Stimulated activated CD8-positive, alpha-beta memory T cell treated with anti-CD3 and anti-CD28 coated beads, Interleukin-7, amount 100 ng/mL, for 1 hour (primary cell): ENCODE measurements at regions not wholly inside any gene's neighbourhood (a gene's known extent, or its start where the extent isn't known, plus 50 kb on each side); places are given as distances from the start of the nearest gene placed in this dataset.

Source experiments
- DNase-seq, 2 donors: peaks; one replicate each; pipeline ENCODE4 v3.0.0-alpha.2; 2020; ENCODE audit warnings: low read depth in 2 of 2

DNA sequence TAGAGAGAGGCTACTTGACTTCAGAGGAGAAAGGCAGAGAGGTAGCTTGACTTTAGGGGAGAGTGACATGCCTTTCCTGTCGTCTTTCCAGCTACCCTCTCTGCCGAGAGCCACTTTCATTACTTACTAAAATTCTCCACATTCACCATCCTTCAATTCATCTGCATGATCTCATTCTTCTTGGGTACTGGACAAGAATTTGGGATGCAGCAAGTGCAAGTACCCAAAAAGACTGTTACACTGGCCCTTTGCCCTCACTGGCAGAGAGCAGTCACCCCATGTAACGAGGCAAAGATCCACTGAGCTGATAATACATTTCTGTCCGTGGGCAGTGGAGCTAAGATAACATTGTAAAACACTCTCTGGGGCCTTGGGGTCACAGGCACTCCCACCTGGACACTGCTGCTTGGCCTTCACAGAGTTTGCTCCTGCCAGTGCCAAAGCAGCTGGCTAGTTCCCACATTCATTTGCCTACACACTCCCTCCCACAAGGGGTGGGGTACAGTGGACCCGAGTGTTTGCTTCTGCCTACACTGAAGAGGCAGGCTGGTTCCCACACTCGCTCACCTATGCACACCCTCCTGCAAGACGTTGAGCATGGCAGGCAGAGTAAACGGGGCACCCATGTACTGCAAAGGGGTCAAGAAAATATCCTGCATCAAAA is 1276.9 kb upstream of the PCDH9 start:
- DNase-seq = no peak

DNA sequence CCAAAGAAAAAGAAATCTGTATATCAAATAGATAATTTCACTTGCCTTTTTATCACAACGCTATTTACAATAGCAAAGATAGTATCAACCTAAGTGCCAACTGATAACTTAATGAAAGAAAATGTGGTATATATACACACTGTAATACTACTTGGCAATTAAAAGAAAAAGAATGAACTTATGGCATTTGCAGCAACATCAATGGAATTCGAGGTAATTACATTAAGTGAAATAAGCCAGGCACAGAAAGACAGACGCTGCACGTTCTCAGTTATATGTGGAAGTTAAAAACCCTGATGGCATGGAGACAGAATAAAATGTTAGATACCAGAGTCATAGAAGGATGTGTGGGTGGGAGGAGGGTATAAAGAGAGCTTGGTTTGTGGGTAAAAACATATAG is 1260.5 kb upstream of the PCDH9 start:
- DNase-seq = no peak

DNA sequence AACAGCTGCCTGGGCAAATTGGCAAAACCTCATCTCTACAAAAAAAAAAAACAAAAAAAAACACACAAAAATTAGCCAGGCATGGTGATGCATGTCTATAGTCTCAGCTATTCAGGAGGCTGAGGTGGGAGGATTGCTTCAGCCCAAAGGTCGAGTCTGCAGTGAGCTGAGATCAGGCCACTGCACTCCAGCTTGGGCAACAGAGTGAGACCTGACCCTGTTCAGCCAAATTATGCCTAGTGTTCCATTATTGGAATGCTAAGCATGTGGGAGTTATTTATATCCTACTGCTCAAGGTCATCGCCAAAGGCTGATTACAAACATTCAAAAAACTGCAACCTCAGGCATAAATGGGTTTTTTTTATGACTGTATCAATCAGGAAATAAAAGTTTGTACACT is 1251.0 kb upstream of the PCDH9 start:
- no peak for DNase-seq

DNA sequence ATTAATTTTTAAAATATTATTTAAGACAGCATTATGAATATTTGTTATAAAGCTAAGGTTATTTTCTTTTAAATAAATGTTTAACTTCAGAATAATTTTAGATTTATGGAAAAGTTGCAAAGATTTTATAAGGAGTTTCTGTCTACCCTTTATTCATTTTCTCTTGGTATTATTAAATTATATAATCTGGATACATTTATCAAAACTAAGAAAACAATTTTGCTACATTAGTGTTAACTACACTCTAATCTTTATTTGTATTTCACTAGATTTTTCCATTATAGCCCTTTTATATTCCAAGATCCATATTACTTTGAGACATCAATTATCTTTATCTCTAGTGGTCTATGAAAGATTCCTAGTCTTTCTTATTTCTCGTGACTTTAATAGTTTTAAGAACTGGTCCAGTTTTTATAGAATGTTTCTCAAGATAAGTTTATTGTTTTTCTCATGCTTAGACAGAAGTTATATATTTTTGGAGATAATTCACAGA is 1243.7 kb upstream of the PCDH9 start:
- DNase-seq = no peak

DNA sequence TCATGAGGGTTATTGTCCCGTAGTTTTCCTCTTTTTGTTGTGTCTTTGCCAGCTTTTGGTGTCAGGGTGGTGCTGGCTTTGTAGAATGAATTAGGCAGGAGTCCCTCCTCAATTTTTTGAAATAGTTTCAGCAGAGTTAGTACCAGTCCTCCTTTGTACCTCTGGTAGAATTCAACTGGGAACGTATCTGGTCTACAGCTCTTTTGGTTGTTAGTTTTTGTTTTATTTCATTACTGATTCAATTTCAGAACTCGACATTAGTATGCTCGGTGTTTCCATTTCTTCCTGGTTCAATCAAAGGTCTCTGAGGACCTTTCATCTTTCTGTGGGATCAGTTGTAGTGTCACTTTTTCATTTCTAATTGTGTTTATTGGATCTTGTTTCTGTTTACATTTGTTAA is 1237.0 kb upstream of the PCDH9 start:
- DNase-seq = no peak

DNA sequence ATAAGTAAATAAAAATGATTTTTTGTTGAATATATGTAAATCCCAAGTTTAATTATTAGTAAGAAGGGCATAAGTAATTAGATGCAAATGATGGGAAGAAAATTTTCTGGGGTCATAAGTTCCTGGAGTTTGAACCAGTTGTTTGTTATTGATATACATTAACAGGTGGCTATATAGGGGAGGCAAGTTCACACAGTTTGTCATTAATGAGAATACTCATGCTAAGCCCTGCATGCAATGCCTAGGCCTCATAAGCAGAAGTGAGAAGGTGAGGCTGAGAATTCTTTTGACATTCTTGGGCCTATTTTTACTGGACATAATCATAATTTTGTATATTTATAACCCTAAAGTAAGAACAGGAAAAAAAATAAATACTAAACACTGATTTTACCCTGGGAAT is 1210.7 kb upstream of the PCDH9 start:
- no peak for DNase-seq

DNA sequence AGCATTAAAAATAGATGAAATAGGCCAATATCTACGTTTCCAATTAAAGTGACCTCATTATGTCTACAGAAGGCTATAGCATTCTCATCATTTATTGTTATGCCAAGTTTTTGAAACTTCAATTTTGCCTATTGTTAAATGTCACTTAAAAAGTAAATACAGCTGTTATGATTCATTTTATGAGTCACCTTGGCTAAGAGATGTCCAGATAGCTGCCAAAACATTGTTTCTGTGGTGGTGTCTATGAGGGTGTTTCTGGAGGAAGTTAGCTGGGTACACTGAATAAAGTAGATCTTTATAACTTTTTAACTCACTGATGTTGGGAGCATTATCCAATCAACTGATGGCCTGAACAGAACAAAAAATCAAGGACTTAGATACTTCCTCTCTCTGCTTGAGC is 1209.7 kb upstream of the PCDH9 start:
- no peak for DNase-seq

DNA sequence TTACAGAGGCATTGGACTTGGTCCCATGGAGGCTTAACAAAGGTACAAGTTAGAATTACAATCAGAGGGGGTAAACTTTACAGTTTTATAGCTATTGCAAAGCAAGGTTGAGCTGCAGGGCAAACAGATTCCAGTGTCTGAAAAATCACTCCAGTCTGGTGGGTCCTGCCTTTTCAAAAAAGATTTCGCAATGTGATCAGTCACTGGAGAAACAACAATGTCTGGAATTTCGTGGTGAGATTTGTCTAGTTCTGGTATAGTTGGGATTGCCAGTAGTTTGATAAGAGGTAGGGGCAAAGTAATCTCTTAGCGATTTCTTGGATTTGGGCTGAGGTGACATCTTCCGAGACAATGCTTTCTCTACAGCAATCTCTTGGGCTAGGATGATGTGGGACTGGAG is 1198.2 kb upstream of the PCDH9 start:
- no peak for DNase-seq

DNA sequence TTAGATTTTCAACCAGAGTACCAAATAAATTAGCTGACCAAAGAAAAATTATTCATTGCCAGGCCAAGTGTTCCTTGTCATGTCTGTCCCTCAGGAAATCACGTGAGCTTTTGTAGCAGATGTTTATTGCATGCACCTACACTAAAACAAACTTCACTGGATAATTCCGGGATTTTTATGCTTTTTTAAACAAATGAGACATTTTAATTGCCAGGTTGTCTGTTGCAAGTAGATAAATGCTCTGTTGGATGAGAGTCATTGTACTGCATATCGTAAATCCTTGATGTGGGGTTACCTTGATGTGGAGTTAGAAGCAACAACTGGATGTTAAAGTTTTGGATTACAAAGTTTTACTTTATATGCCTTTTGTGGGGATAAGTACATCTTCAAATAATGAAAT is 1187.7 kb upstream of the PCDH9 start:
- DNase-seq = no peak

DNA sequence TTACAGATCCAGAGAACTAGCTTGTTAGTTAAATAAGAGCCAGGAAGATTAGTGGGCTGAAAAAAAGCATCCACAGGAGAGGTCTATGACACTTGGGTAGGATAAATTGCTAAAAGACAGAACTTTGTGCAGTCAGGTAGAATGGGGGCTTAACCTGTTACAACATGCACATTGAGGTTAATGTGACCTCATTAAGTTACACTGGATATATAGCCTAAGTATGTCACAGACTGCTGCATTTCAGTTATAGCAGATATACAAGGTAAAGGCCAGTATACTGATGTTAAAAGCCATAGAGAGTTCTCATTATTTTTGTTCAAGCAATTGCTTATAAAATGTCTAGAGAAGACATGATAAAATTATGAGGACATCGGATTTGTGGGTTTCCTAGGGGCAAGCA is 1179.9 kb upstream of the PCDH9 start:
- no peak for DNase-seq

DNA sequence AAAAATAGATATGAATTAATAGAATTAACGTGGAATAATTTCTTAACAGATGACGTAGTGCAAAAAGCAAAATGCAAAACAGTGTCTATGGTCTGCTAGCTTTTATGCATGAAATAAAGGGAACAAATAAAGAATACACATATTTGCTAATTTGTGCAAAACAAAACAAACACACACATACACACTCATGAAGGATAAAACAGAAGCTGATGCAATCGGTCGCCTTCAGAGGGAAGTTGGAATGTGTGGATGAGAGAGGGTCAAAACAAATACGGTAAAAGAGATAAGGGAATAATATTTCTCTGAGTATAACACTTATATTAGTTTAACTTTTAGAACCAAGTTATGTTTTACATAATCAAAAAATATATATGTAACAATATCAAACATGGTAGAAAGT is 1160.9 kb upstream of the PCDH9 start:
- no peak for DNase-seq

DNA sequence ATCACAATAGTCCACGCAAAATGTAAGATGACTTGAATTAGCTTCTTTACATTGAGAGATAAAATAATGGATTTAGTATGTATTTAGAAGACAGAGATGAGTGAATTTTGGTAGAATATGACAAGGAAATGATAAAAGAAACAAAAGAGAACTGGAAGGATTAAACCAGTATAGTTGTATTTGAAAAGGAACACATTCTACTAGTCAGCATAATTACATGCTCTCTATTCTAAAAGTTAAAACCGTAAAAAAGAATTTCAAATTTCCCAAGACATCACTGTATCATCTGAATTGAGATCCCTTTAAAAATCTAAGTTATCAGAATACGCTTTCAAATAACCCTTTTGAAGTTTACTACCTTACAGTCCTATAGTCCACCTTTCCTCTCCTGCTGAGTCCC is 1156.7 kb upstream of the PCDH9 start:
- no peak for DNase-seq

DNA sequence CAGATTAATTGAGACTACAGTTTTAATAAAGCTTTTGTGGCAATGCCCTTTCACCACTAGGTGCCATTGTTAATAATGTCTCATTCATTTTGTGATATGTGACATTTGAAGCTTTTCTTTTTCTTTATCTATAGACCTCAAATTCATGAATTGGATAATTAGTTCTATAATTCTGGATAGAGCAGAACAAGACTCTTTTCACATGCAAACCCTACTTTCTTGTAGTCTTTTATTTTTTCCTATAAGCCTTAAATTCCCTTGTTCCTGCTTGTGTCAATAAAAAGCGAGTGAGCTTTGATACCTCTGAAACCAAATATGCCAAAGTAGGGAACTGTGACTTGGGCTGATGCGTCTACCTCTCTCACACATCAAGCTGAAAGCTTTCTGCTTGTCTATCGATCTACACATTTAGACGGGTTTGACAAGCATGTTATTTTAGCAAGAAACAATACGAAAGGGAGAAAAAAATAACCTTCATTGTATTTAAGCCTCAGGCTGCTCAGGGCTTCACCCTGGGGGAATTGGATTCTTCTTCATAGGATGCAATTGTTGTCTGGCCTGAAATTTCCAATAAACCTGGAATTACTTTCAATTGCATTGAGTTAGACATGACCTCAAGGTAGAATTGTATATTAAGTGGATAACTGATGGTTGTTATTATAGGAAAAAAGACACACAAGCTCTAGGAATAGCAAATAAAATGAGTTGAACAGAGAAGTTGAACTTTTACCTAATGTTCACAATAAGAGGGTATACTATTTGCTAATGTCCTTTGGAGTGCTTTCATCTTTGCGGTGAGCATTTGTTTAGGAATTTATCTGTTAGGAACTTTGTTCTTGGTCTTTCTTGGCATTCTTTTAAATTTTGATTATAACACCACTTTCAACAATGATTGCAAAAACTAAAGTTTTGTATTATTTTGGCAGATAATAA is 1150.2 kb upstream of the PCDH9 start:
- DNase-seq = no peak

DNA sequence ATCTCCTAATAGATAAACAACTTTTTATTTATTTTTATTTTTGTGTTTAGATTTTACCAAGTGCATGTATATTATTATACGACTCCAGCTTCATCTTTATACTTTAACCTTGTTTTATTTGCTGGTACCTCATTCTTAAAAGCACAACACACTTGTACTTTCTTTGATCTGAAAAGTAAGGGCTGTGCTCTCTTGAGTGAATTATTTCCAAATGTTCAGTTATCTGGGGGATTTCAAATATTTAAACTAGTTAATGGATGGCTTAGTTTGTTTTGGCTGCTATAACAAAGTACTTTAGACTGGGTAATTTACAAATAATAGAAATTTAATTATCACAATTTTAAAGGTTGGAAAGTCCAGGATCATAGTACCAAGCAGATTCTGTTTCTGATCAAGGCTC is 1148.2 kb upstream of the PCDH9 start:
- DNase-seq = no peak

DNA sequence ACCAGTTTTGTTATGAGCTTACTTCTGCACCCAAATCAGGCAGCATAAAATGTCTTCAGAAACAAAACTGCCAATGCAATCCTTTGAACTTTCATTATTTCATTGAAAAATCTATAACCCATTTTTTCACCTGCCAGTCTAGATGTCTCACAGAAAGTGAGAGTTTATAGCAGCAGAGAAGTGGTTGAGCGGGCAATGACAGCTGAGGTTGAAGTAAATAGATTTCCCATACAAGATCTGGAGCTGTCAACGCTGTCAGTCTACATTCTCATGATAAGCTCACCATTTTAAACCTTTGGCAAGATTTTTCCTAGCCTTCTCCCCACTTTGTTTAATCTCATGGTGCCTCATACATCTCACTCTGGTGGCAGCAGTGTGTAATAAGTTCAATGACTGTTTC is 1144.9 kb upstream of the PCDH9 start:
- no peak for DNase-seq

DNA sequence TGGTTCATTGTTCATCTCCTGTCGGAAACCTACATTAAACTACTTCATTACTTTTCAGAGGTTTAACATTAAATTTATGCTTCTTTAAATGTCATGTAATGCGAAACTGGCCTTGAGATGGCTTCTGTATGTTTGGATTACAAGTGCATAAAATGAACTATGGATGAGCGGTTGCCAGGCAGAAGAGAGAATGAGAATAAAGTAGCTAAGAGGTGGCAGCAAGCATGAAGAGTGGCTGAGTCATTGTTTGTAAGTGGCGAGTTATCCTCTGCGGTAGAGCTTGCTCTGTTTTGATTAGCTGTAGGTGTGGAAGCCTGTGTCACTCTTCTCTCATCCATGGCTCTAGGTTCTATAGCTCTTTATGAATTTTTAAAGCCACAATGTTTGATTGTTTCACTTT is 1139.6 kb upstream of the PCDH9 start:
- DNase-seq = no peak

DNA sequence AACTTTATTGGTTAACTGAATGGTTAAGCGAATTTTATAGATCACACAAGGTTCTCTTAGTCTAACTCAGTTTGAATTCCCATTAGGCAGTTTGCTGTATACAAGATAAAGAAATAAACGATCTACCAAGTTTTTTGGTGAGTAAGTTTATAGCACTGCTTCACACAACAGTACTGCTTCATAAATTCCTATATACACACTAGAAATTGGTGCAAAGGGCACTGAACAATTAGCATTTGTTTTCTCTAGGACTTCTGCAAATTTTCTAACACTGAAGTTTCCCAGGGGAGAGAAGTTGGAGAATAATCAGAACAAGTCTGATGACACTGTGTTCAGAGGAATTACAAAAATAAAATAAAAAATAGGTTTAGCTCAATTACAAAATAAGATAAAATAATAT is 1138.8 kb upstream of the PCDH9 start:
- no peak for DNase-seq

DNA sequence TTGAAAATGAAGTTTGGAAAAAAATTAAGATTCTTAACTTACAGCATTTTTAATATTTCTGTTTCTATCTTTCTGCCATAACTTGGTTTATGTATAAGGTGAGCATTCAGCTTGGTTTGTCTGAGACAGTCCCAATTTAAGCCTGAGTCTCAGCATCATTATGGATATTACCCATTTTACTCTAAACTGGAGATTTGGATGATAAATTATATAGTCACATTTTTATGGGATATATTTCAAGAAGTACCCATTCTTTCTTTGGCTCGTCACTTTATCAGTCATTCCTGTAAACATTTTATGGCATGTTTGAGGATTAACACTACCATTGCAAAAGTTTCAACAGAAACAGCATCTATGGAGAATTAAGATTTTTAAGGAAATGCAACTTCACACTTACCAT is 1129.0 kb upstream of the PCDH9 start:
- DNase-seq = no peak

DNA sequence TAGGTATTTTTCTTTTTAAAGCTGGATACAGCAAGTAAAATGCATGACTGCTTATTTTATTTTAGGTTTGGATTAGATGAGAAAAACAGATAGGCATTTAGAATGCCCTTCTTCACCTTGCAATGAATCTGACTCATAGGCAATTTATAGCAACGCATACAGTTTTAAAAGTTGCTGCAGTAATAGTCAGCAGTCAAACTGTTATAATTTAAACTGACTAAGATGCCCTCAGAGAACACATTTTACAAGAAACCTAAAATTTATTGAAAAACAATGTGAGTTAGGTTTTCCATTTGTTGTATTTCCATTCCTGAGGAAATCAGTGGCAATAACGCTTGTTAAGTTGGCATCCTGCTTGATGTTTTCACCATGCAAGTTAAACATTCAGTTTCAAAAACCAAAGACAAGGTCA is 1128.2 kb upstream of the PCDH9 start:
- DNase-seq = no peak

DNA sequence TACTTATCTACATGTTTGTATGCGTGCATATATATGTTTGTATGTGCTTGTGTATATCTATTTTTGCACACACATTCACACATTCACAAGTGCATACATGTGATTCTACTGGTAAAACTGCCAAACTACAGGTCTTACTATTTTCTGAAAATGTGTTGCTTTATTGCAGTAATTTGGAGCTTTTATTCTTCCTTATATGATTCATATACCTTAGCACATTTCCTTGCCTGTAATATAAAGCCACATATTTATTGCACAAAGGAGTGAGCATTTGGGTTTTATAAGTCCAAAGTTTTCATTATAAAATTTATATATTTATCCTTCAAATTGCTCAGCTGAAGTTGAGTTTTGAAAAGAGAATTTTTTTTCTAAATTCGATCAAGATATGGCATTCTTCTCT is 1120.4 kb upstream of the PCDH9 start:
- no peak for DNase-seq

DNA sequence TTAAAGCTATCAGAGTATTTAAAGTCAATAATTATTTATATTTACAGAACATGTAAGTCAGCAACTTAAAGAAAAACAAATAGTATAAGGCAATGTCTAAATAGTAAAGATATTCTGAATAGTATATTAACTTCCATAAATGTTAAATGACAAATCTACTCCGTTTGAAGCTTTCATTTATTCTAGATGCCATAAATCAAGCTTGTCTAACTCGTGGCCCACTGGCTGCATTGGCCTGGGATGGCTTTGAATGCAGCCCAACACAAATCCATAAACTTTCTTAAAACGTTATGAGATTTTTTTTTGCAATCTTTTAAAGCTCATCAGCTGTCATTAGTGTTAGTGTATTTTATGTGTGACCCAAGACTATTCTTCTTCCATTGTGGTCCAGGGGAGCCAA is 1117.1 kb upstream of the PCDH9 start:
- DNase-seq = no peak

DNA sequence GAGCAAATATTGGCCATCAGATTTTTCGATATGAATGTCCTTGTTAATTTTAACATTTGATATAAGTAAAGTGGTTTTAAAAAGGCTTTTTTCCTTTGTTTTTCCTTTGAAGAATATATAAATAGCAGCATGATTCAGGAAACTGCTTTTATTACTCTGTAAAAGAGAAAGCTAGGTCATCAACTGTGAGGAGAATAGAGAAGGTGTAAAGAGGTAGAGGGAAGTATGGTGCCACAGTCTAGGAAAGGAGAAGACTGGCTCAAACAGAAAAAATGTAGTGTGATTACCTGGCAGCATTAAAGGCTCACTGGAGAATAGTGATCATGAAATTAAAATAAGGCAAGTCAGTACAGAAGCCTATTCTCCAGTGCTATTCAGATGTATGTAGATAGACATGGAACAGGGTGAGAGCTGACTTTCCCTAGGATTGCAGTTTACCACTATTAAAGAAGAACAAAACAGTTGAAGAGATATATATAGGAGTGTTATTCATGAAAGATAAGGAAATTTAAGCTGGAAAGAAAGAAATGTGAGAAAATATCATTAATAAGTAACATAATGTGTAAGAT is 1115.9 kb upstream of the PCDH9 start:
- DNase-seq = no peak

DNA sequence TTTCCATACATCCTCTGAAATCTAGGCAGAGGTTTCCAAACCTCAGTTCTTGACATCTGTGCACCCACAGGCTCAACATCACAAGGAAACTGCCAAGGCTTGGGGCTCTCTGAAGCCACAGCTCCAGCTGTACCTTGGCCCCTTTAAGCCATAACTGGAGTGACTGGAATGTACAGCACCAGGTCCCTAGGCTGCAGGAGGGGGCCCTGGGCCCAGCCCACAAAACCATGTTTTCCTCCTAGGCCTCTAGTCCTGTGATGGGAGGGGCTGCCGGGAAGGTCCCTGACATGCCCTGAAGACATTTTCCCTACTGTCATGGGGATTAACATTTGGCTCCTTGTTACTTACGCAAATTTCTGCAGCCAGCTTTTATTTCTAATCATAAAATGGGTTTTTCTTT is 1093.0 kb upstream of the PCDH9 start:
- no peak for DNase-seq
